ENCODE measurements at regions not wholly inside any gene's neighbourhood (a gene's known extent, or its start where the extent isn't known, plus 50 kb on each side); places are given as distances from the start of the nearest gene placed in this dataset.

DNA sequence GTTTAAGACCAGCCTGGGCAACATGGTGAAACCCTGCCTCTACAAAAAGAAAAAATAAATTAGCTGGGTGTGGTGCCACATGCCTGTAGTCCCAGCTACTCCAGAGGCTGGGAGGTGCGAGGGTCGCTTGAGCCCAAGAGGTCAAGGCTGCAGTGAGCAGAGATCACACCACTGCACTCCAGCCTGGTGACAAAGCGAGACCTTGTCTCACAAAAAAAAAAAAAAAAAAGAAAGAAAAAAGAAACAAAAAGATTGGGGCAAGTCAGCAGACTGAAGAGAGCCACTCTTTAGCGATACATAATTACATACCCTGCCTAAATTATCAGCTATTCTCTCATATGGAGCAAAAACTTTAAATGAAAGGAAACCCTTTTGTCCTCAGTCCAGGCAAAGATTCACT, 53.6 kb upstream of the MAP3K13 start (continued):
- TF ChIP-seq BACH1 (IDR thresholded peaks at IDR 0.05; ENCODE audit: borderline replicate concordance) (no peak), EZH2 (IDR thresholded peaks at IDR 0.05; ENCODE audit: borderline replicate concordance, control insufficient read depth, low read depth, low read length) (no peak)

DNA sequence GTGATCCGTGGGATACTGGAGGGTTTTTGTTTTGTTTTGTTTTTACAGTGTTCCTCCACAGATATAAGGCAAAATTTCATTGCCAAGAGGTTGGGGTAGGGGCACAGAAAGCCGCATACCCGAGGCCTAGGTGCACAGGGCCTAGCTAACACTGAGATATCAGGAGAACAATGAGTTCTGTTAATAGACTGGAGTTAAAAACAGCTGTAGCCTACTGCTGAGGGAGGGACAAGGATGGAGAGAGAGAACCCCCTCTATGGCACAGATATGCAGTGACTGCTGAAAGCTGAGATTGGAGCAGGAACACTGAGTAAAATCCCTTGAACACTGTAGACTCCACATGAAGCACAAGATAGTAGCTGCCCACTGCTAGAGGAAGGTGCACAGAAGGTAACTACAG, 53.1 kb upstream of the MAP3K13 start:
- ChIA-PET RAD21 (ENCODE audit: unreplicated experiment) (interaction anchor here (0.6 to 3.3 kb wide), 2 partner anchors 30 to 96 kb away, joined by 4 to 11 read pairs; no protein-coding TSS in a partner anchor), CTCF (interaction anchor here (1.8 to 5.3 kb wide), 7 partner anchors 9 to 432 kb away, joined by 6 to 90 read pairs (median 18); no protein-coding TSS in a partner anchor), POLR2A (no interaction called here), SMC1A (ENCODE audit: uncharacterized antibody, unreplicated experiment) (interaction anchor here (0.8 to 5.9 kb wide), 6 partner anchors 9 to 206 kb away, joined by 4 to 29 read pairs (median 4); no protein-coding TSS in a partner anchor)
- intact Hi-C loops (cut with micrococcal nuclease; ENCODE audit: unreplicated experiment) = loop anchor here (2.0 kb wide), 1 partner anchor 93 kb away; no protein-coding TSS in a partner anchor
- in situ Hi-C loops (cut with MboI) = no loop called here
- Histone ChIP-seq H3K9me3 (replicated peaks; ENCODE audit: control insufficient read depth, insufficient read depth, low read length) (peaks cover 10% of the 10 kb centered on the region), H3K4me3 (no peak overlapping the region), H2AFZ (ENCODE audit: control insufficient read depth, low read depth, low read length) (no peak overlapping the region), H3K9ac (ENCODE audit: control insufficient read depth, insufficient read depth, low read length) (no peak overlapping the region), H4K20me1 (ENCODE audit: control insufficient read depth, insufficient read depth) (no peaks in the 10 kb centered on the region), H3K27me3 (replicated peaks in 1 of 2; ENCODE audit: control insufficient read depth in 2 of 2, insufficient read depth in 2 of 2, low read length in 1 of 2) (no peaks in the 10 kb centered on the region), H3K27ac (ENCODE audit: control insufficient read depth, insufficient read depth) (no peak overlapping the region), H3K79me2 (ENCODE audit: control insufficient read depth, insufficient read depth, low read length) (no peaks in the 10 kb centered on the region), H3K36me3 (ENCODE audit: control insufficient read depth in 2 of 2, insufficient read depth in 2 of 2, low read length in 1 of 2) (no peaks in the 10 kb centered on the region; a peak in 1 of 4 replicates), H3K4me2 (ENCODE audit: control insufficient read depth, insufficient read depth) (no peak overlapping the region), H3K4me1 (ENCODE audit: control insufficient read depth, insufficient read depth, low read length) (no peaks in the 10 kb centered on the region)
- FAIRE-seq (no peak), DNase-seq (ENCODE audit: low read depth, low spot score) (no peak), ATAC-seq (no peak)
- WGBS (ENCODE audit: insufficient coverage, insufficient replicate concordance, low lambda C conversion rate, missing lambda C conversion rate) = 51% methylated on average over 3 of the region's 3 CpGs
- no TSS peak for BruUV-seq (replicated peaks)
- TF ChIP-seq SRF (IDR thresholded peaks at IDR 0.05; ENCODE audit: low read depth in 2 of 2, low read length in 2 of 2) = no peak
- no peak for TF ChIP-seq FOS (IDR thresholded peaks at IDR 0.05; ENCODE audit: borderline replicate concordance, extremely low read depth, insufficient read length)
- no peak for TF ChIP-seq ZNF622 (IDR thresholded peaks at IDR 0.05)
- no peak for TF ChIP-seq POU2F2 (IDR thresholded peaks at IDR 0.05; ENCODE audit: borderline replicate concordance, low read depth, low read length)
- TF ChIP-seq BHLHE40 (IDR thresholded peaks at IDR 0.05; ENCODE audit: borderline replicate concordance in 1 of 2, low read depth in 2 of 2, low read length in 1 of 2) = no peak
- TF ChIP-seq, protein P1, sequence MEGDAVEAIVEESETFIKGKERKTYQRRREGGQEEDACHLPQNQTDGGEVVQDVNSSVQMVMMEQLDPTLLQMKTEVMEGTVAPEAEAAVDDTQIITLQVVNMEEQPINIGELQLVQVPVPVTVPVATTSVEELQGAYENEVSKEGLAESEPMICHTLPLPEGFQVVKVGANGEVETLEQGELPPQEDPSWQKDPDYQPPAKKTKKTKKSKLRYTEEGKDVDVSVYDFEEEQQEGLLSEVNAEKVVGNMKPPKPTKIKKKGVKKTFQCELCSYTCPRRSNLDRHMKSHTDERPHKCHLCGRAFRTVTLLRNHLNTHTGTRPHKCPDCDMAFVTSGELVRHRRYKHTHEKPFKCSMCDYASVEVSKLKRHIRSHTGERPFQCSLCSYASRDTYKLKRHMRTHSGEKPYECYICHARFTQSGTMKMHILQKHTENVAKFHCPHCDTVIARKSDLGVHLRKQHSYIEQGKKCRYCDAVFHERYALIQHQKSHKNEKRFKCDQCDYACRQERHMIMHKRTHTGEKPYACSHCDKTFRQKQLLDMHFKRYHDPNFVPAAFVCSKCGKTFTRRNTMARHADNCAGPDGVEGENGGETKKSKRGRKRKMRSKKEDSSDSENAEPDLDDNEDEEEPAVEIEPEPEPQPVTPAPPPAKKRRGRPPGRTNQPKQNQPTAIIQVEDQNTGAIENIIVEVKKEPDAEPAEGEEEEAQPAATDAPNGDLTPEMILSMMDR (IDR thresholded peaks at IDR 0.05 in 2 of 3, conservative IDR thresholded peaks at IDR 0.05 in 1 of 3; ENCODE audit: control insufficient read depth in 2 of 3, extremely low read depth in 1 of 3, insufficient read depth in 1 of 3, low read depth in 3 of 3, low read length in 3 of 3) = no peak
- TF ChIP-seq CBX3 (IDR thresholded peaks at IDR 0.05; ENCODE audit: borderline replicate concordance, low read depth) = no peak
- TF ChIP-seq JUND (IDR thresholded peaks at IDR 0.05; ENCODE audit: low read depth, low read length) = no peak
- TF ChIP-seq, protein P2, sequence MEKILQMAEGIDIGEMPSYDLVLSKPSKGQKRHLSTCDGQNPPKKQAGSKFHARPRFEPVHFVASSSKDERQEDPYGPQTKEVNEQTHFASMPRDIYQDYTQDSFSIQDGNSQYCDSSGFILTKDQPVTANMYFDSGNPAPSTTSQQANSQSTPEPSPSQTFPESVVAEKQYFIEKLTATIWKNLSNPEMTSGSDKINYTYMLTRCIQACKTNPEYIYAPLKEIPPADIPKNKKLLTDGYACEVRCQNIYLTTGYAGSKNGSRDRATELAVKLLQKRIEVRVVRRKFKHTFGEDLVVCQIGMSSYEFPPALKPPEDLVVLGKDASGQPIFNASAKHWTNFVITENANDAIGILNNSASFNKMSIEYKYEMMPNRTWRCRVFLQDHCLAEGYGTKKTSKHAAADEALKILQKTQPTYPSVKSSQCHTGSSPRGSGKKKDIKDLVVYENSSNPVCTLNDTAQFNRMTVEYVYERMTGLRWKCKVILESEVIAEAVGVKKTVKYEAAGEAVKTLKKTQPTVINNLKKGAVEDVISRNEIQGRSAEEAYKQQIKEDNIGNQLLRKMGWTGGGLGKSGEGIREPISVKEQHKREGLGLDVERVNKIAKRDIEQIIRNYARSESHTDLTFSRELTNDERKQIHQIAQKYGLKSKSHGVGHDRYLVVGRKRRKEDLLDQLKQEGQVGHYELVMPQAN (conservative IDR thresholded peaks at IDR 0.05) = no peak
- TF ChIP-seq, protein P3, sequence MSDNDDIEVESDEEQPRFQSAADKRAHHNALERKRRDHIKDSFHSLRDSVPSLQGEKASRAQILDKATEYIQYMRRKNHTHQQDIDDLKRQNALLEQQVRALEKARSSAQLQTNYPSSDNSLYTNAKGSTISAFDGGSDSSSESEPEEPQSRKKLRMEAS (IDR thresholded peaks at IDR 0.05; ENCODE audit: low read depth, low read length) = no peak
- TF ChIP-seq NR2F1 (conservative IDR thresholded peaks at IDR 0.05) = no peak
- TF ChIP-seq SMAD5 (IDR thresholded peaks at IDR 0.05; ENCODE audit: low read depth) = no peak
- TF ChIP-seq JUNB (IDR thresholded peaks at IDR 0.05) = no peak
- TF ChIP-seq, protein P4, sequence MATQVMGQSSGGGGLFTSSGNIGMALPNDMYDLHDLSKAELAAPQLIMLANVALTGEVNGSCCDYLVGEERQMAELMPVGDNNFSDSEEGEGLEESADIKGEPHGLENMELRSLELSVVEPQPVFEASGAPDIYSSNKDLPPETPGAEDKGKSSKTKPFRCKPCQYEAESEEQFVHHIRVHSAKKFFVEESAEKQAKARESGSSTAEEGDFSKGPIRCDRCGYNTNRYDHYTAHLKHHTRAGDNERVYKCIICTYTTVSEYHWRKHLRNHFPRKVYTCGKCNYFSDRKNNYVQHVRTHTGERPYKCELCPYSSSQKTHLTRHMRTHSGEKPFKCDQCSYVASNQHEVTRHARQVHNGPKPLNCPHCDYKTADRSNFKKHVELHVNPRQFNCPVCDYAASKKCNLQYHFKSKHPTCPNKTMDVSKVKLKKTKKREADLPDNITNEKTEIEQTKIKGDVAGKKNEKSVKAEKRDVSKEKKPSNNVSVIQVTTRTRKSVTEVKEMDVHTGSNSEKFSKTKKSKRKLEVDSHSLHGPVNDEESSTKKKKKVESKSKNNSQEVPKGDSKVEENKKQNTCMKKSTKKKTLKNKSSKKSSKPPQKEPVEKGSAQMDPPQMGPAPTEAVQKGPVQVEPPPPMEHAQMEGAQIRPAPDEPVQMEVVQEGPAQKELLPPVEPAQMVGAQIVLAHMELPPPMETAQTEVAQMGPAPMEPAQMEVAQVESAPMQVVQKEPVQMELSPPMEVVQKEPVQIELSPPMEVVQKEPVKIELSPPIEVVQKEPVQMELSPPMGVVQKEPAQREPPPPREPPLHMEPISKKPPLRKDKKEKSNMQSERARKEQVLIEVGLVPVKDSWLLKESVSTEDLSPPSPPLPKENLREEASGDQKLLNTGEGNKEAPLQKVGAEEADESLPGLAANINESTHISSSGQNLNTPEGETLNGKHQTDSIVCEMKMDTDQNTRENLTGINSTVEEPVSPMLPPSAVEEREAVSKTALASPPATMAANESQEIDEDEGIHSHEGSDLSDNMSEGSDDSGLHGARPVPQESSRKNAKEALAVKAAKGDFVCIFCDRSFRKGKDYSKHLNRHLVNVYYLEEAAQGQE (IDR thresholded peaks at IDR 0.05; ENCODE audit: low read depth, low read length) = no peak
